ENCODE measurements at regions not wholly inside any gene's neighbourhood (a gene's known extent, or its start where the extent isn't known, plus 50 kb on each side); places are given as distances from the start of the nearest gene placed in this dataset.

- intact Hi-C loops (cut with micrococcal nuclease; ENCODE audit: unreplicated experiment), result no loop called here
- Mint-ChIP-seq H3K4me3 (ENCODE audit: unreplicated experiment) (no peak overlapping the region), H3K4me1 (ENCODE audit: low read depth, unreplicated experiment) (no peaks in the 10 kb centered on the region), H3K36me3 (ENCODE audit: insufficient read depth, unreplicated experiment) (no peaks in the 10 kb centered on the region), H3K9me3 (ENCODE audit: unreplicated experiment) (peaks cover 16% of the 10 kb centered on the region), H3K27ac (ENCODE audit: unreplicated experiment) (no peak overlapping the region), H3K27me3 (ENCODE audit: insufficient read depth, unreplicated experiment) (no peaks in the 10 kb centered on the region)
- POLR2A ChIA-PET, result no interaction called here
- CTCF ChIA-PET, result no interaction called here
- no peaks in the 10 kb centered on the region for H3K9me3 ChIP-seq
- no TSS peak for BruUV-seq (replicated peaks)
- no peaks in the 10 kb centered on the region for H3K27me3 ChIP-seq (replicated peaks; ENCODE audit: control insufficient read depth, insufficient read depth, low read length)
- no peaks in the 10 kb centered on the region for H3K4me1 ChIP-seq
- H3K4me3 ChIP-seq (ENCODE audit: low read depth, low read length), result no peak overlapping the region
- no peak for DNase-seq
- no peaks in the 10 kb centered on the region for H3K36me3 ChIP-seq (ENCODE audit: control insufficient read depth, insufficient read depth, low read length)
- TF ChIP-seq, protein P1, sequence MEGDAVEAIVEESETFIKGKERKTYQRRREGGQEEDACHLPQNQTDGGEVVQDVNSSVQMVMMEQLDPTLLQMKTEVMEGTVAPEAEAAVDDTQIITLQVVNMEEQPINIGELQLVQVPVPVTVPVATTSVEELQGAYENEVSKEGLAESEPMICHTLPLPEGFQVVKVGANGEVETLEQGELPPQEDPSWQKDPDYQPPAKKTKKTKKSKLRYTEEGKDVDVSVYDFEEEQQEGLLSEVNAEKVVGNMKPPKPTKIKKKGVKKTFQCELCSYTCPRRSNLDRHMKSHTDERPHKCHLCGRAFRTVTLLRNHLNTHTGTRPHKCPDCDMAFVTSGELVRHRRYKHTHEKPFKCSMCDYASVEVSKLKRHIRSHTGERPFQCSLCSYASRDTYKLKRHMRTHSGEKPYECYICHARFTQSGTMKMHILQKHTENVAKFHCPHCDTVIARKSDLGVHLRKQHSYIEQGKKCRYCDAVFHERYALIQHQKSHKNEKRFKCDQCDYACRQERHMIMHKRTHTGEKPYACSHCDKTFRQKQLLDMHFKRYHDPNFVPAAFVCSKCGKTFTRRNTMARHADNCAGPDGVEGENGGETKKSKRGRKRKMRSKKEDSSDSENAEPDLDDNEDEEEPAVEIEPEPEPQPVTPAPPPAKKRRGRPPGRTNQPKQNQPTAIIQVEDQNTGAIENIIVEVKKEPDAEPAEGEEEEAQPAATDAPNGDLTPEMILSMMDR (IDR thresholded peaks at IDR 0.05; ENCODE audit: insufficient read depth in 1 of 2, low read depth in 1 of 2, low read length in 1 of 2, severe bottlenecking in 1 of 2, unreplicated experiment in 1 of 2), result no peak
These were observed 149.1 kb upstream of the SPRED1 start for GRCh38 chr15:38103564-38103963.

DNA sequence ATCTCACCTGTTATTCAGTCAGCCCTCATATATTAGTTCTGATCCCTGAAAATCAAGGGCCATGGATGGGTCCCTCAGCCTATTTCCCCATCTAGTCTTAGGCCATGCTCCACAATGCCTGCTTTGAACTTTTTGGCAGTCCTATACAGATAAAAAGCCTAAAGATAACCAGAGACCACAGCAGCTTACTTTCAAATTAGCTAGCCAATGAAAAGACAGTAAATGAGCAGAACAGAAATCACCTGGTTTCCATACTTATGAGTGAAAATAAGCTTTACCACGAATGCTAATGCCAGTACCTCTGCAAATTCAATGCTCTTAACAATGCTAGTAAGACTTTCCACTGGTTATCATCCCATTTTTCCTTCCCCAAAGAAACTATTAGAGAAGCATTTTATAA is 141.6 kb upstream of the SPRED1 start:
- Histone ChIP-seq H3K36me3 (ENCODE audit: control insufficient read depth, insufficient read depth, low read length) (no peaks in the 10 kb centered on the region), H3K4me3 (ENCODE audit: low read depth, low read length) (no peak overlapping the region), H3K9me3 (no peaks in the 10 kb centered on the region), H3K27me3 (replicated peaks; ENCODE audit: control insufficient read depth, insufficient read depth, low read length) (no peaks in the 10 kb centered on the region), H3K4me1 (no peaks in the 10 kb centered on the region)
- Mint-ChIP-seq H3K4me1 (ENCODE audit: low read depth, unreplicated experiment) (no peaks in the 10 kb centered on the region), H3K36me3 (ENCODE audit: insufficient read depth, unreplicated experiment) (no peaks in the 10 kb centered on the region), H3K27me3 (ENCODE audit: insufficient read depth, unreplicated experiment) (no peaks in the 10 kb centered on the region), H3K27ac (ENCODE audit: unreplicated experiment) (no peak overlapping the region), H3K4me3 (ENCODE audit: unreplicated experiment) (no peak overlapping the region), H3K9me3 (ENCODE audit: unreplicated experiment) (no peaks in the 10 kb centered on the region)
- DNase-seq, result no peak
- ChIA-PET CTCF (no interaction called here), POLR2A (no interaction called here)
- TF ChIP-seq, protein P1 (IDR thresholded peaks at IDR 0.05; ENCODE audit: insufficient read depth in 1 of 2, low read depth in 1 of 2, low read length in 1 of 2, severe bottlenecking in 1 of 2, unreplicated experiment in 1 of 2), result no peak
- no TSS peak for BruUV-seq (replicated peaks)
- intact Hi-C loops (cut with micrococcal nuclease; ENCODE audit: unreplicated experiment), result no loop called here

DNA sequence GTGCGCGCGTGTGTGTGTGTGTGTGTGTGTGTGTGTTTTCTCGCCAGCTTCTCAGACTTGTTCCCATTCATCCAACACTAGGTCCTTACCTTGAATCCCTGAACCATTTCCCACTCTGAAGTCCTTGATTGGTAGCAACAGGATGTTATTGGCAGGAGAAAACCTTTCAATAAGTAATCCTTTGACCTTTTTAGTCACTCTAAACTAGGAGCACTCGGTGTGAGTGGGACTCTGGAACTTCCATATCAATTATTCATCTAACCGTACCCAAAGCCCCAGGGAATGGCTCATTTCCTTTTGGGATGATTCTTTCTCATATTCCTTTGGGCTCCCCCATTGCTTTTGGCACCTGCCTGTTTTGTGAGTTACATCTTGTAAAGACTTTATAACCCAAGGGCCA is 140.2 kb upstream of the SPRED1 start:
- CTCF ChIA-PET, result no interaction called here
- TF ChIP-seq, protein P1 (IDR thresholded peaks at IDR 0.05; ENCODE audit: insufficient read depth in 1 of 2, low read depth in 1 of 2, low read length in 1 of 2, severe bottlenecking in 1 of 2, unreplicated experiment in 1 of 2), result no peak
- no peaks in the 10 kb centered on the region for H3K36me3 ChIP-seq (ENCODE audit: control insufficient read depth, insufficient read depth, low read length)
- Mint-ChIP-seq H3K4me1 (ENCODE audit: low read depth, unreplicated experiment) (no peaks in the 10 kb centered on the region), H3K4me3 (ENCODE audit: unreplicated experiment) (no peak overlapping the region), H3K27ac (ENCODE audit: unreplicated experiment) (no peak overlapping the region), H3K27me3 (ENCODE audit: insufficient read depth, unreplicated experiment) (no peaks in the 10 kb centered on the region), H3K9me3 (ENCODE audit: unreplicated experiment) (no peaks in the 10 kb centered on the region), H3K36me3 (ENCODE audit: insufficient read depth, unreplicated experiment) (no peaks in the 10 kb centered on the region)
- no peak for DNase-seq
- no TSS peak for BruUV-seq (replicated peaks)
- intact Hi-C loops (cut with micrococcal nuclease; ENCODE audit: unreplicated experiment), result no loop called here
- H3K9me3 ChIP-seq, result no peaks in the 10 kb centered on the region
- POLR2A ChIA-PET, result no interaction called here
- no peaks in the 10 kb centered on the region for H3K27me3 ChIP-seq (replicated peaks; ENCODE audit: control insufficient read depth, insufficient read depth, low read length)
- H3K4me3 ChIP-seq (ENCODE audit: low read depth, low read length), result no peak overlapping the region
- no peaks in the 10 kb centered on the region for H3K4me1 ChIP-seq

All from Caco-2 (cell line).